ENCODE measurements at regions not wholly inside any gene's neighbourhood (a gene's known extent, or its start where the extent isn't known, plus 50 kb on each side); places are given as distances from the start of the nearest gene placed in this dataset.

DNA sequence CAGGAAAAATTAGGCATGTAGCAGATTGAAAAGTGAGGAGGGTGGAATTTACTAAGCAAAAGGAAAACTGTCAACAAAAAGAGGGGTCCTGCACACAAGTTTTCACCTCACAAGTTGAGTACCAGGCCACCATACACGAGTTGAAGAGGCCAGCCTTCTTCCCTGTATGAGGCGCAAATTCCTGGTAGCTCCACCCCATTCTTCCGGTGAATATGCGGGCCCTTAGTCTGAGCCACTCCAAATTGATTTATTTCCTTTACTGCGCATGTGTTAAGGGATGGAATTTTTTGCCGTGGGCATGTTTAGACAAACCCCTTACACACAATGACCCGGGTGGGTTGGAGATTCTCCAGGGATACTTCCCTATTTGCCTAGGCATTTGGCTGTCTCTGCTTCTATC, 942.1 kb upstream of the GRIA3 start:
- TF ChIP-seq POLR2AphosphoS2 (conservative IDR thresholded peaks at IDR 0.05; ENCODE audit: low read length): no peak
- TF ChIP-seq, protein P1, sequence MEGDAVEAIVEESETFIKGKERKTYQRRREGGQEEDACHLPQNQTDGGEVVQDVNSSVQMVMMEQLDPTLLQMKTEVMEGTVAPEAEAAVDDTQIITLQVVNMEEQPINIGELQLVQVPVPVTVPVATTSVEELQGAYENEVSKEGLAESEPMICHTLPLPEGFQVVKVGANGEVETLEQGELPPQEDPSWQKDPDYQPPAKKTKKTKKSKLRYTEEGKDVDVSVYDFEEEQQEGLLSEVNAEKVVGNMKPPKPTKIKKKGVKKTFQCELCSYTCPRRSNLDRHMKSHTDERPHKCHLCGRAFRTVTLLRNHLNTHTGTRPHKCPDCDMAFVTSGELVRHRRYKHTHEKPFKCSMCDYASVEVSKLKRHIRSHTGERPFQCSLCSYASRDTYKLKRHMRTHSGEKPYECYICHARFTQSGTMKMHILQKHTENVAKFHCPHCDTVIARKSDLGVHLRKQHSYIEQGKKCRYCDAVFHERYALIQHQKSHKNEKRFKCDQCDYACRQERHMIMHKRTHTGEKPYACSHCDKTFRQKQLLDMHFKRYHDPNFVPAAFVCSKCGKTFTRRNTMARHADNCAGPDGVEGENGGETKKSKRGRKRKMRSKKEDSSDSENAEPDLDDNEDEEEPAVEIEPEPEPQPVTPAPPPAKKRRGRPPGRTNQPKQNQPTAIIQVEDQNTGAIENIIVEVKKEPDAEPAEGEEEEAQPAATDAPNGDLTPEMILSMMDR (IDR thresholded peaks at IDR 0.05): no peak
- TF ChIP-seq KDM1A (IDR thresholded peaks at IDR 0.05; ENCODE audit: low read depth): no peak
- TF ChIP-seq NFE2L2 (conservative IDR thresholded peaks at IDR 0.05; ENCODE audit: low read length): no peak
- TF ChIP-seq REST (IDR thresholded peaks at IDR 0.05): no peak
- TF ChIP-seq RNF2 (IDR thresholded peaks at IDR 0.05; ENCODE audit: borderline replicate concordance, low read depth): no peak
